ENCODE measurements at regions not wholly inside any gene's neighbourhood (a gene's known extent, or its start where the extent isn't known, plus 50 kb on each side); places are given as distances from the start of the nearest gene placed in this dataset.

DNA sequence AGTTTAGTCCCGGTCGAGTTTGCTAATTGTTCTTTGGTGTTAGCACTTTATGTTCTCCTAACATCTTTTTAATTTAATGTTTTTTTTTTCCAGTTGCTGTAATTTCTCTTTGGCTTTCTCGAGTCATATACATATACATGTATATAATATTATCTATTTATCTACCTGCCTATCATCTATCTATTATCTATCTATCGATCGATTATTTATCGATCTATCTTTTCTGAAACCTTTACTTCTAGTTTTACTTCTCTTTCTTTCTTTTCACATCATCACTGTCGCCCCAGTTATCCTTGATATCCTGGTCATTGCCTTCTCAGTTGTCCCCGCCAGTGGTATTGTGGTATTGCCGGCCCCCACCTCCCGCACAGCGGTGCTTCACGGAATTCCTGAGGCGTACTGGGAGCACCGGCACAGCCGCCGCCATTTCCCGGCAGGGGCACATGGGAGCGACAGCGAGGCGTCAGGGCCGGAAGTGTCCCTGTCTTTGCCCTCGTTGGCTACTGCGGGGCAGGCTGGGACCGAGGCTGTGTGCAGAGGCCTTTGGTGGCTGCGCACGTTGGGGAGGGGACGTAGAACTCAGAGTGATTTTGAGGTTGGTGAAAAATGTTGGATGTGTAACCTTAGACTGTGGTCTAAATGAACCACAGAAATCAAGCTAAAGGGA lies 101.1 kb downstream of the NUF2 start:
- TF ChIP-seq, protein P1, sequence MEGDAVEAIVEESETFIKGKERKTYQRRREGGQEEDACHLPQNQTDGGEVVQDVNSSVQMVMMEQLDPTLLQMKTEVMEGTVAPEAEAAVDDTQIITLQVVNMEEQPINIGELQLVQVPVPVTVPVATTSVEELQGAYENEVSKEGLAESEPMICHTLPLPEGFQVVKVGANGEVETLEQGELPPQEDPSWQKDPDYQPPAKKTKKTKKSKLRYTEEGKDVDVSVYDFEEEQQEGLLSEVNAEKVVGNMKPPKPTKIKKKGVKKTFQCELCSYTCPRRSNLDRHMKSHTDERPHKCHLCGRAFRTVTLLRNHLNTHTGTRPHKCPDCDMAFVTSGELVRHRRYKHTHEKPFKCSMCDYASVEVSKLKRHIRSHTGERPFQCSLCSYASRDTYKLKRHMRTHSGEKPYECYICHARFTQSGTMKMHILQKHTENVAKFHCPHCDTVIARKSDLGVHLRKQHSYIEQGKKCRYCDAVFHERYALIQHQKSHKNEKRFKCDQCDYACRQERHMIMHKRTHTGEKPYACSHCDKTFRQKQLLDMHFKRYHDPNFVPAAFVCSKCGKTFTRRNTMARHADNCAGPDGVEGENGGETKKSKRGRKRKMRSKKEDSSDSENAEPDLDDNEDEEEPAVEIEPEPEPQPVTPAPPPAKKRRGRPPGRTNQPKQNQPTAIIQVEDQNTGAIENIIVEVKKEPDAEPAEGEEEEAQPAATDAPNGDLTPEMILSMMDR (IDR thresholded peaks at IDR 0.05; ENCODE audit: control insufficient read depth, extremely low read depth, insufficient read depth) = no peak
- no peak overlapping the region for H3K4me3 ChIP-seq (ENCODE audit: low read depth, low read length)
- no peak for DNase-seq (ENCODE audit: low read depth)

DNA sequence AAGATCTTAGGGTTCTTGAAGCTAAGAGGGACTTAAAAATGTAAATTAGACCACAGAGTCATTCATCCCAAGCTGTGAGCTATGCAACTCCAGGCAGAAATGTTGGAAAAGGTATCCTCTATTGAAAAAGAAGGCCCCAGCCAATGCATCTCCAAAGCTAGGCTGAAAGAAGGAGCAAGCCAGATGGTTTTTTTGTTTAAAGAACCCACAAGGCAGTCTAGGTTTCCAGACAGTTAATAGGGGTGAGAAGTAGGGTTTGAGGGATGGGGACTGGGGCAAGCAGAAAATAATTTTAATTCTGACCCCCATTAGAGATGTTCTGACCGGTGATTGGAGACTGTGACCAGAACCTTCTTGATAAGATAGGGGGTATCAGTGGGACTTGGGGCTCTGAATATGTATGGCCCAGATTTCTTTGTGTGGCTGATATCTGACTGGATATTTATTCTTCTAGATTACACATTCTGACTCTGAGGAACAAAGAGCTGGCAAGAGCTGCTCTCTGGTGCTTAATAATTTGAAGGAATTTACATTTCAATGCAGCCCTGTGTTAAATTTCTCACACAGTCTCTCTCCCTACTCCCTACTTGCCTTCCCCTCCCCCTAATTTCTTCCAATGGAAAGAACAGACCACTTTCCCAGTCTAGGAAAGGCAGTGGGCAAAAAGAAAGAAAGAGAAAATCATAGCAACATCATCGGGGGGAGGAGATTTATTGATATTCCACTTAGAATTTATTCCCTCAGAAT lies 104.9 kb downstream of the NUF2 start:
- TF ChIP-seq, protein P1 (IDR thresholded peaks at IDR 0.05; ENCODE audit: control insufficient read depth, extremely low read depth, insufficient read depth) = no peak
- DNase-seq (ENCODE audit: low read depth) = no peak
- H3K4me3 ChIP-seq (ENCODE audit: low read depth, low read length) = no peak overlapping the region

DNA sequence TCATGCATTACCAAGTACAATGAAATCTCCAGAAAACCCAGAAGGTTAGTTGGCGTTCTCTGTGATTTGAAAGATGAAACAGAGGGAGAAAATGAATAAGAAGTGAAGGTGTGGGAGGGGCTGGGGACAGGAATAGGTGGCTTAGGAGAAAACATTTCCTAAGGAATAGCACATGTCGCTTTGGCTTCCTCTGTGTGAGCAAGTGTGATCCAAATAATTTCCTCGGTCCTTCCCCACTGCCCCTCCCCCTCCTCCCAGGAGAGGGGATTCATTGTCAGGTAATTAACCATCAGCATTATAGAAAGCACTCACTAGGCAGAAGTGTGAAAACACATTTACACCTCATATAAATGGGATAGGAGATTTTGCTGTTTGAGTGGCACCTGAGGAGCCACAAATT lies 105.5 kb downstream of the NUF2 start:
- no peak for DNase-seq (ENCODE audit: low read depth)
- TF ChIP-seq, protein P1 (IDR thresholded peaks at IDR 0.05; ENCODE audit: control insufficient read depth, extremely low read depth, insufficient read depth) = no peak
- H3K4me3 ChIP-seq (ENCODE audit: low read depth, low read length) = no peak overlapping the region

DNA sequence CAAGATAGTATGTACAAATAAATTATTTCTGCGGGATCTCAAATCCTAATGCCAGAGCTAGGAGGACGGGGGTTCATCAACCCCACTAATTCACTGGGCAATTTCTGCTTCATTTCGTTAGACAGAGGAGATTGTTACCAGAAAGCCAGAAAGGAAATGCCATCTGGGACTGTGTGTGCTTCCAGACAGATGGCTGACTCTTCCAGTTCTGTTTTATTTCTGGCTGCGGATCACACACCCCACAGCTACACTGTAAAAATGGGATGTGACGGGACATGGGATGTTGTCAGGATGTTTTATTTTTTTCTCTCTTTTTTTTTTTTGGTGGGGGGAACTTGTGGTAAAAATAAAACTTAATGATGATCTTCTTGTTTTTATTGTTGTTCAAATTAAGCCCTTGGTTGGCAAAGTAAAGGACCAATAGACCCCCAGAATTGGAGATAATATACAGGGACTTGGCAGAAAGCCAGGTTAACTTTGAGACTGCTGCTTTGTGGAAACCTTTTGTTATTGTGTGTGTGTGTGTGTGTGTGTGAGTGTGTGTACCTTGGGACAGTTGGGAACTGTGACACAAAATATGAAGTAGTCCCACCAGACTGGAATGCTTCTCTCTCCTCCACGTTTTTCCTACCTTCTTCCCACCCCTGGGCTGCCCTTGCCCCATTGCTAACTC lies 114.5 kb downstream of the NUF2 start:
- no peak overlapping the region for H3K4me3 ChIP-seq (ENCODE audit: low read depth, low read length)
- TF ChIP-seq, protein P1 (IDR thresholded peaks at IDR 0.05; ENCODE audit: control insufficient read depth, extremely low read depth, insufficient read depth) = no peak
- DNase-seq (ENCODE audit: low read depth) = no peak

DNA sequence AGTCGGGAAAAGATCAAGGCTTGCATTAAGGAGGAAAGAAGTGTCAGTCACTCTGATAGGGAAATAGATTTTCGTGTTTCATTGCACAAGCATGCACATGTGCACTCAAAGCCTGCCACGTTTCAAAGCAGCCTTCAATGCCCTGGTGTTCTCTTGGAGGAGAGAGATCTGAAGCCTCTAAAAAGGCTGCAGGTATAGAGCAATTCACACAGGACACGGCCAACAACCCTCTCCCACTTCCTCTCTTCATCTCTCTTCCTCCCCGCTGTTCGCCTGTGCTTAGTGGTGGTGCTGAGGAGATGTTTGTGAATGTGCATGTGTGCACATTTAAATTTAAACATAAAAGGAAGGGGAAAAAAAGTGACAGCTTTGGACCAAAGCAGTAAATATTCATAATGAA lies 117.7 kb downstream of the NUF2 start:
- TF ChIP-seq, protein P1 (IDR thresholded peaks at IDR 0.05; ENCODE audit: control insufficient read depth, extremely low read depth, insufficient read depth) = no peak
- no peak for DNase-seq (ENCODE audit: low read depth)
- no peak overlapping the region for H3K4me3 ChIP-seq (ENCODE audit: low read depth, low read length)

DNA sequence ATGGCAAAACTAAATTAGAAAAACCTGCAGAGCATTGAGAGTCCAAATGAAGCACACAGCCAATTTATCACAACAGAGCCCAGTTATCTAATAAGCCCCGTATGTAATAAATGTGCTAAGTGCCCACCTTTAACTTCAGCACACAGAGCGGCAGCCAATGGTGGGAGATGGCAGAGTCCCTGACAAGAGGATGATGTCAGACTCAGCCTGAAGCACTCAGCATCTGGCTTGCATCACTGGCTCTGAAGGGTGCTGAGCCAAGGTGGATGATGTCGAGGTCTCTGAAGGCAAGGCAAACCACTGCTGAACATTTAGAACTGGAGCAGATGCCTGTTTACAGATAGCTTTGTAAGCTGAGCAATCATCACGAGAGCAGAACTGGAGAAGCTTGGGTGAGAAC lies 118.3 kb downstream of the NUF2 start:
- TF ChIP-seq, protein P1 (IDR thresholded peaks at IDR 0.05; ENCODE audit: control insufficient read depth, extremely low read depth, insufficient read depth) = no peak
- H3K4me3 ChIP-seq (ENCODE audit: low read depth, low read length) = no peak overlapping the region
- no peak for DNase-seq (ENCODE audit: low read depth)
